ENCODE measurements at regions not wholly inside any gene's neighbourhood (a gene's known extent, or its start where the extent isn't known, plus 50 kb on each side); places are given as distances from the start of the nearest gene placed in this dataset.
"Not testable (repeated sequence)": the region's sequence is repeated elsewhere in the genome, so short reads cannot be mapped to it uniquely, and the experiment has no call there.

DNA sequence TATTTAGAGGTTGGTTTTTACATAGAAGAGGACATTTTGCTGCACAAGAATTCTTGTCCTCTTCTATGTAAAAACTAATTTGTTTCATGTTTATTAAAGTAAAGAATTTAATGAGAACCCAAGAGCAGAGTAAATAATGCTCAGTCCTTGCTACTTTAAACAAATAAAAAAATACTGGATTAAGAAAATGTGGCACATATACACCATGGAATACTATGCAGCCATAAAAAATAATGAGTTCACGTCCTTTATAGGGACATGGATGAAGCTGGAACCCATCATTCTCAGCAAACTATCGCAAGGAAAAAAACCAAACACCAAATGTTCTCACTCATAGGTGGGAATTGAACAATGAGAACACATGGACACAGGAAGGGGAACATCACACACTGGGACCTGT lies 643.6 kb downstream of the NR2F1-AS1 start:
- TF ChIP-seq, protein P1, sequence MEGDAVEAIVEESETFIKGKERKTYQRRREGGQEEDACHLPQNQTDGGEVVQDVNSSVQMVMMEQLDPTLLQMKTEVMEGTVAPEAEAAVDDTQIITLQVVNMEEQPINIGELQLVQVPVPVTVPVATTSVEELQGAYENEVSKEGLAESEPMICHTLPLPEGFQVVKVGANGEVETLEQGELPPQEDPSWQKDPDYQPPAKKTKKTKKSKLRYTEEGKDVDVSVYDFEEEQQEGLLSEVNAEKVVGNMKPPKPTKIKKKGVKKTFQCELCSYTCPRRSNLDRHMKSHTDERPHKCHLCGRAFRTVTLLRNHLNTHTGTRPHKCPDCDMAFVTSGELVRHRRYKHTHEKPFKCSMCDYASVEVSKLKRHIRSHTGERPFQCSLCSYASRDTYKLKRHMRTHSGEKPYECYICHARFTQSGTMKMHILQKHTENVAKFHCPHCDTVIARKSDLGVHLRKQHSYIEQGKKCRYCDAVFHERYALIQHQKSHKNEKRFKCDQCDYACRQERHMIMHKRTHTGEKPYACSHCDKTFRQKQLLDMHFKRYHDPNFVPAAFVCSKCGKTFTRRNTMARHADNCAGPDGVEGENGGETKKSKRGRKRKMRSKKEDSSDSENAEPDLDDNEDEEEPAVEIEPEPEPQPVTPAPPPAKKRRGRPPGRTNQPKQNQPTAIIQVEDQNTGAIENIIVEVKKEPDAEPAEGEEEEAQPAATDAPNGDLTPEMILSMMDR (IDR thresholded peaks at IDR 0.05) = not testable (repeated sequence)
- not testable (repeated sequence) for TF ChIP-seq ZFX (IDR thresholded peaks at IDR 0.05; ENCODE audit: borderline replicate concordance)
